Lung (tissue), 11 donors: ENCODE measurements at regions not wholly inside any gene's neighbourhood (a gene's known extent, or its start where the extent isn't known, plus 50 kb on each side); places are given as distances from the start of the nearest gene placed in this dataset.

Experiments
- ATAC-seq: fragments of 200-7000 bp; cut with Tn5 transposase; one replicate; pipeline ENCODE4 v1.9.1; 2020; ENCODE audit warnings: moderate number of reproducible peaks; ENCODE audit not compliant: insufficient read depth, low FRiP score
- DNase-seq, 3 donors: peaks; one replicate each; pipeline ENCODE4 v3.0.0-alpha.2; 2013 to 2017
- H3K27ac ChIP-seq, 2 donors: one replicate each; pipeline ENCODE4 v1.5.1; 2013; ENCODE audit warnings: mild to moderate bottlenecking in 2 of 2, moderate library complexity in 2 of 2, control low read depth in 1 of 2, inconsistent platforms in 1 of 2, low read depth in 1 of 2, low read length in 1 of 2
- H3K27me3 ChIP-seq, 3 donors: one replicate each; pipeline ENCODE4 v1.5.1; 2013; ENCODE audit warnings: low read length in 2 of 3; ENCODE audit not compliant: control insufficient read depth in 3 of 3, insufficient read depth in 3 of 3
- H3K36me3 ChIP-seq, 4 donors: one replicate each; pipeline ENCODE4 v1.5.1; 2013; ENCODE audit warnings: low read length in 4 of 4, mild to moderate bottlenecking in 1 of 4, moderate library complexity in 1 of 4; ENCODE audit not compliant: control insufficient read depth in 4 of 4, insufficient read depth in 4 of 4
- H3K4me1 ChIP-seq, 5 donors: one replicate each; pipeline ENCODE4 v1.5.1; 2013; ENCODE audit warnings: low read length in 5 of 5, mild to moderate bottlenecking in 2 of 5, moderate library complexity in 1 of 5; ENCODE audit not compliant: control insufficient read depth in 5 of 5, insufficient read depth in 5 of 5
- H3K4me3 ChIP-seq: one replicate; pipeline ENCODE4 v1.5.1; 2013; ENCODE audit warnings: mild to moderate bottlenecking, control low read depth, moderate library complexity
- H3K9ac ChIP-seq, 2 donors: one replicate each; pipeline ENCODE4 v1.5.1; 2013; ENCODE audit warnings: low read length in 2 of 2, control low read depth in 1 of 2; ENCODE audit not compliant: insufficient read depth in 1 of 2
- H3K9me3 ChIP-seq, 4 donors: one replicate each; pipeline ENCODE4 v1.5.1; 2013; ENCODE audit warnings: low read length in 3 of 4, mild to moderate bottlenecking in 1 of 4, moderate library complexity in 1 of 4; ENCODE audit not compliant: control insufficient read depth in 4 of 4, insufficient read depth in 3 of 4
- WGBS, 2 donors: extraction: QIAGEN DNeasy Blood & Tissue Kit; methylation state at CpG; one replicate each; pipeline ENCODE4 v1.1.7; 2013; 5-methylcytosine and 5-hydroxymethylcytosine counted together
- TF ChIP-seq, protein P1 (sequence below): IDR thresholded peaks from 2 replicates; pipeline ENCODE4 v1.5.1; 2012; ENCODE audit warnings: mild to moderate bottlenecking; ENCODE audit errors: control extremely low read depth, extremely low read depth
- donor health status: control.
- donor health status: control.
- donor health status: Bipolar disorder and iron deficiency.
- donor health status: healthy.
- donor health status: DM: yes; HTN: yes; CAD: no.

DNA sequence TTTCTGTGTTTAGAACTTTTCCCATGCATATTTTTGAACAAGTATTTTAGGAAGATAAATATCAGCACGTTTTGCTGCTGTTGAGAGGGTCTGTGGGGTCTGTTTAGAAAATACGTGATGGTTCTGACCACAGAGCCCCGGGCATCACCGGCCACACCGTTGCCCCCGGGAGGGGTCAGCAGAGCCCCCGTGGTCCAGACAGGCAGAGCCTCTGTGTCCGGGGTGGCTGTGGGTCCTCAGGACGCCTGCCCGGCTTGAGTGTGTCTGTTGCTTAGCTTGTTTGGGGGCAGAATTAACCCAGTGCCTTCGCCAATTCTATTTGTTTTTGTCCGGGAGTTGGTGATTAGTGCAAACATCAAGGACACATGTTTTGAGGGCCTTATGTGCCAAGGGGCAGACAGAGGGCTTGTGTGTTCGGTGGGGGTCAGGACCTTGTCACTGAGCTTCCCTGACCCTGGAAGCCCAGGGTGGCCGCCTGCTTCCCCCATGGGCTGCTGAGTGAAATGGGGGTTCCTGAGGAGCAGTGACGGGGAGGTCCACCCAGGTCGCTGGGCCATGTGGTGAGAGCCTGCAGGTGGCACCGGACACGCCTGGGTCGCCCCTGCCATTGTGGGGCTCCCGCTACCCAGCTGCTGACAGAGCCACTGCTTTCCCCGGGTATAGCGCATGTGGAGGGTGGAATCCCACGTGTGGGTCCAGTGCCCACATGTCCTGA, 122.2 kb downstream of the SIK1 start:
- TF ChIP-seq, protein P1, sequence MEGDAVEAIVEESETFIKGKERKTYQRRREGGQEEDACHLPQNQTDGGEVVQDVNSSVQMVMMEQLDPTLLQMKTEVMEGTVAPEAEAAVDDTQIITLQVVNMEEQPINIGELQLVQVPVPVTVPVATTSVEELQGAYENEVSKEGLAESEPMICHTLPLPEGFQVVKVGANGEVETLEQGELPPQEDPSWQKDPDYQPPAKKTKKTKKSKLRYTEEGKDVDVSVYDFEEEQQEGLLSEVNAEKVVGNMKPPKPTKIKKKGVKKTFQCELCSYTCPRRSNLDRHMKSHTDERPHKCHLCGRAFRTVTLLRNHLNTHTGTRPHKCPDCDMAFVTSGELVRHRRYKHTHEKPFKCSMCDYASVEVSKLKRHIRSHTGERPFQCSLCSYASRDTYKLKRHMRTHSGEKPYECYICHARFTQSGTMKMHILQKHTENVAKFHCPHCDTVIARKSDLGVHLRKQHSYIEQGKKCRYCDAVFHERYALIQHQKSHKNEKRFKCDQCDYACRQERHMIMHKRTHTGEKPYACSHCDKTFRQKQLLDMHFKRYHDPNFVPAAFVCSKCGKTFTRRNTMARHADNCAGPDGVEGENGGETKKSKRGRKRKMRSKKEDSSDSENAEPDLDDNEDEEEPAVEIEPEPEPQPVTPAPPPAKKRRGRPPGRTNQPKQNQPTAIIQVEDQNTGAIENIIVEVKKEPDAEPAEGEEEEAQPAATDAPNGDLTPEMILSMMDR, result no peak
- DNase-seq (no peak), ATAC-seq (no peak)
- Histone ChIP-seq H3K4me1 (peaks cover 0 to 29% (median 5%) of the 10 kb centered on the region in 5 donors), H3K4me3 (no peak overlapping the region), H3K9me3 (peaks cover 0 to 1% (median 0%) of the 10 kb centered on the region in 4 donors), H3K27me3 (no peaks in the 10 kb centered on the region), H3K36me3 (no peaks in the 10 kb centered on the region), H3K9ac (no peak overlapping the region), H3K27ac (no peak overlapping the region)
- WGBS, 2 donors, result 85% methylated on average over 23 of the region's 23 CpGs

DNA sequence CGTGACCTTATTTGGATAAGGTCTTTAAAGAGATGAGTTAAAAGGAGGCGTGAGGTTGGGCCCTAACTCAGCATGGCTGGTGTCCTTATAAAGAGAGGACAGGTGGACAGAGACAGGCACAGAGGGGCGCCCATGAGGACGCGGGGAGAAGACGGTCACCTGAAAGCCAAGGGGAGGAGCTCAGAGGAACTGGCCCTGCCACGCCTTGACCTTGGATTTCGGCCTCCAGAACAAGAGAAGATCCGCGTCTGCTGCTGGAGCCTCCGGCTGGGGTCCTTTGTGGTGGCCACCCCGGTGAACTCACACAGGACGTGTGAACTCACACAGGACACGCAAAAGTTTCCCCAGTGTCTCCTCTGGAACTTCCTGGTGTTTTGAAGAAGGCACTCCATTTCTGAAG, 122.7 kb downstream of the SIK1 start:
- Histone ChIP-seq H3K9me3 (peaks cover 0 to 1% (median 0%) of the 10 kb centered on the region in 4 donors), H3K36me3 (no peaks in the 10 kb centered on the region), H3K27me3 (no peaks in the 10 kb centered on the region), H3K27ac (no peak overlapping the region), H3K4me3 (no peak overlapping the region), H3K4me1 (peaks cover 0 to 34% (median 5%) of the 10 kb centered on the region in 5 donors), H3K9ac (no peak overlapping the region)
- ATAC-seq (no peak), DNase-seq (no peak)
- WGBS, 2 donors, result 87% methylated on average over 14 of the region's 14 CpGs
- TF ChIP-seq, protein P1, result no peak

DNA sequence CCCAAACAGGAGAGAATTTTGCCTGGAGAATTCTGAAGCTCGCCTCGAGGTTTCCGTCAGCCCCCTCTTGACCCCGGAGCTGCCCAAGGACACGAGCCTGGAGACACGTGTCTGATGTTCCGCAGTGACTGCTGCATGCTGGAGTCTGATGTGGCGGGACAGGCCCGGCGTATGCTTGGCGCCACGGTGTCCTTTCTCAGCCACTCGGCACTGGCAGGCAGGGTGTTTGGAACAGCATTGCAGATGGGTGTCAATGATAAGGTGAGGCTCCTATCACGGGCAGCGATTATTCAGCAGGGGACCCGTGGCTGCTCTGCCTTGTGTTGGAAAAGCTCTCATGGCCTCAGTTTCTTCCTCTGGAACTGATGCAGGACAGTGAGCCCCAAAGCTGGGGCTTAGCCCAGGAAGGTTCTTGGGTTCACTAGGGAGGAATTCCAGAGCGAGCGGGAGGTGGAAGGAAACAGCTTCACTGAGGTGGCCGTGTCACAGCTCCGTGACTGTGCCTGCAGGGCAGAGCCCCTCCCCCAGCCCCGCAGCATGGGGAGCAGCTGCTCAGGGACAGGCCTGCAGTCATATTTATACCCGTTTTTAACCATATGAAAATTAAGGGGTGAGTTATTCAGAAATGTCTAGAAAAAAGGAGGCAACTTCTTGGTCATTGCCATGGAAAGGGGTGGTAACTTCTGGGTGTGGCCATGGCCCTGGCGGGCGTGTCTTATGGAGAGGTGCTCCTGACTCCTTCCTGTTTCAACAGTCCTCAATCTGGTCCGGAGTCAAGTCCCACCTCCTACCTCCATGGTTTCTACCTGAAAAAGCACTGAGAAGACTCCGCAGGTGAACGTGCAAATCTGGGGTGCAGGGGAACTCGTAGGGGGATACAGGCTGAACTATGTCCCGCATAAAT, 123.4 kb downstream of the SIK1 start:
- no peak overlapping the region for H3K4me3 ChIP-seq
- H3K36me3 ChIP-seq, result no peaks in the 10 kb centered on the region
- DNase-seq, result peak in 2 of 3 donors; percentile 51 to 55
- peaks cover 0 to 30% (median 5%) of the 10 kb centered on the region in 5 donors for H3K4me1 ChIP-seq
- TF ChIP-seq, protein P1, result no peak
- no peak overlapping the region for H3K9ac ChIP-seq
- ATAC-seq, result no peak
- WGBS, 2 donors, result 76 to 77% methylated on average over 29 of the region's 29 CpGs
- H3K27ac ChIP-seq, result no peak overlapping the region
- H3K27me3 ChIP-seq, result no peaks in the 10 kb centered on the region
- H3K9me3 ChIP-seq, result peaks cover 0 to 1% (median 0%) of the 10 kb centered on the region in 4 donors
